ENCODE measurements at regions not wholly inside any gene's neighbourhood (a gene's known extent, or its start where the extent isn't known, plus 50 kb on each side); places are given as distances from the start of the nearest gene placed in this dataset.

- no peak overlapping the region for H3K4me3 ChIP-seq (ENCODE audit: low read length)
- 25 to 64% methylated on average over 2 to 4 of the region's 4 CpGs for WGBS, 2 experiments (ENCODE audit: insufficient coverage in 1 of 2, insufficient read length in 1 of 2)
- H3K27ac Mint-ChIP-seq: no peak overlapping the region
These were observed 140.3 kb downstream of the TBX18 start for GRCh38 chr6:84623956-84624680.

GRCh38 chr6:84618836-84619235, 145.6 kb downstream of the TBX18 start:
- H3K9me3 ChIP-seq (ENCODE audit: control insufficient read depth, low read length): no peaks in the 10 kb centered on the region
- H3K27me3 Mint-ChIP-seq (ENCODE audit: insufficient read depth): no peaks in the 10 kb centered on the region
- H3K27ac ChIP-seq (ENCODE audit: low read depth, low read length): no peak overlapping the region
- no peak overlapping the region for H3K9ac ChIP-seq (ENCODE audit: extremely low read depth, low read length, poor library complexity, severe bottlenecking)
- no peaks in the 10 kb centered on the region for H3K27me3 ChIP-seq (ENCODE audit: control insufficient read depth, insufficient read depth, low read length, poor library complexity, severe bottlenecking)
- no peaks in the 10 kb centered on the region for H3K36me3 ChIP-seq (ENCODE audit: control insufficient read depth, insufficient read depth, low read length)
- DNase-seq: peak; percentile 84
- peak overlapping the region; percentile 32 for H3K4me3 ChIP-seq (ENCODE audit: low read length)
- TF ChIP-seq CTCF (conservative IDR thresholded peaks at IDR 0.05): no peak
- peaks cover 15% of the 10 kb centered on the region for H3K4me1 Mint-ChIP-seq
- H3K36me3 Mint-ChIP-seq (ENCODE audit: low read depth): no peaks in the 10 kb centered on the region
- peak overlapping the region; percentile 20 for H3K27ac Mint-ChIP-seq
- H3K4me1 ChIP-seq (ENCODE audit: control insufficient read depth, insufficient read depth, low read length): no peaks in the 10 kb centered on the region
- peaks cover 7% of the 10 kb centered on the region for H3K9me3 Mint-ChIP-seq
- 40 to 48% methylated on average over 3 to 6 of the region's 6 CpGs for WGBS, 2 experiments (ENCODE audit: insufficient coverage in 1 of 2, insufficient read length in 1 of 2)
- H3K4me3 Mint-ChIP-seq: no peak overlapping the region

More at GRCh38 chr6:84623956-84624680, 140.3 kb downstream of the TBX18 start:
- Mint-ChIP-seq H3K9me3 (peaks cover 14% of the 10 kb centered on the region), H3K36me3 (ENCODE audit: low read depth) (peaks cover 3% of the 10 kb centered on the region), H3K4me3 (no peak overlapping the region), H3K4me1 (peaks cover 14% of the 10 kb centered on the region), H3K27me3 (ENCODE audit: insufficient read depth) (no peaks in the 10 kb centered on the region)
- no peak for DNase-seq
- TF ChIP-seq CTCF (conservative IDR thresholded peaks at IDR 0.05): no peak
- Histone ChIP-seq H3K9me3 (ENCODE audit: control insufficient read depth, low read length) (no peaks in the 10 kb centered on the region), H3K36me3 (ENCODE audit: control insufficient read depth, insufficient read depth, low read length) (no peaks in the 10 kb centered on the region), H3K4me1 (ENCODE audit: control insufficient read depth, insufficient read depth, low read length) (no peaks in the 10 kb centered on the region), H3K27me3 (ENCODE audit: control insufficient read depth, insufficient read depth, low read length, poor library complexity, severe bottlenecking) (no peaks in the 10 kb centered on the region), H3K27ac (ENCODE audit: low read depth, low read length) (no peak overlapping the region), H3K9ac (ENCODE audit: extremely low read depth, low read length, poor library complexity, severe bottlenecking) (no peak overlapping the region)

GRCh38 chr6:84618046-84618752, 146.2 kb downstream of the TBX18 start:
- TF ChIP-seq CTCF (conservative IDR thresholded peaks at IDR 0.05): no peak
- no peak overlapping the region for H3K9ac ChIP-seq (ENCODE audit: extremely low read depth, low read length, poor library complexity, severe bottlenecking)
- no peaks in the 10 kb centered on the region for H3K9me3 ChIP-seq (ENCODE audit: control insufficient read depth, low read length)
- Mint-ChIP-seq H3K27ac (peak overlapping the region; percentile 20), H3K36me3 (ENCODE audit: low read depth) (no peaks in the 10 kb centered on the region), H3K9me3 (peaks cover 7% of the 10 kb centered on the region), H3K4me3 (no peak overlapping the region), H3K27me3 (ENCODE audit: insufficient read depth) (no peaks in the 10 kb centered on the region), H3K4me1 (peaks cover 15% of the 10 kb centered on the region)
- H3K4me1 ChIP-seq (ENCODE audit: control insufficient read depth, insufficient read depth, low read length): no peaks in the 10 kb centered on the region
- peak overlapping the region; percentile 25 for H3K4me3 ChIP-seq (ENCODE audit: low read length)
- WGBS, 2 experiments (ENCODE audit: insufficient coverage in 1 of 2, insufficient read length in 1 of 2): 74 to 86% methylated on average over 5 to 8 of the region's 8 CpGs
- H3K27ac ChIP-seq (ENCODE audit: low read depth, low read length): no peak overlapping the region
- no peaks in the 10 kb centered on the region for H3K27me3 ChIP-seq (ENCODE audit: control insufficient read depth, insufficient read depth, low read length, poor library complexity, severe bottlenecking)
- H3K36me3 ChIP-seq (ENCODE audit: control insufficient read depth, insufficient read depth, low read length): no peaks in the 10 kb centered on the region
- DNase-seq: no peak
